ENCODE measurements at regions not wholly inside any gene's neighbourhood (a gene's known extent, or its start where the extent isn't known, plus 50 kb on each side); places are given as distances from the start of the nearest gene placed in this dataset.
A peak's percentile ranks its signal among the peaks of the same experiment; 100 is the strongest.

DNA sequence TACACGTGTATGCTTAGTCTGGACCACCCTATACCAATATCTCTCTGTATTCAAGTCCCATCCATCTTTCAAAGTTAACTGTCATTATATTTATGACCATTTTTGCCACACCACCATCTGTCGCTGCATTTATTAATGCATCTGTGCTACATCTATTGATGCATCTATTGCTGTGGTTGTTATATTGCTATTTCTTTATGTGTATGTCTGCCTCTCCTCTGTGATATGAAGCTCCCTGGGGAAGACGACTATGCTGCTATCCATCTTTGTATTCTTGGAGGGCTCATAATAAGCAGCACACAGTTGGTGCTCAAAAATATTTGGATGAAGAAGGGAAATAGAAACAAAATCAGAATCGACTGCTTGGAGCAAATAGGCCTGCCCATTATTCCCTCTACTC lies 357.6 kb downstream of the RPS29 start:
- DNase-seq (ENCODE audit: low spot score), result no peak

DNA sequence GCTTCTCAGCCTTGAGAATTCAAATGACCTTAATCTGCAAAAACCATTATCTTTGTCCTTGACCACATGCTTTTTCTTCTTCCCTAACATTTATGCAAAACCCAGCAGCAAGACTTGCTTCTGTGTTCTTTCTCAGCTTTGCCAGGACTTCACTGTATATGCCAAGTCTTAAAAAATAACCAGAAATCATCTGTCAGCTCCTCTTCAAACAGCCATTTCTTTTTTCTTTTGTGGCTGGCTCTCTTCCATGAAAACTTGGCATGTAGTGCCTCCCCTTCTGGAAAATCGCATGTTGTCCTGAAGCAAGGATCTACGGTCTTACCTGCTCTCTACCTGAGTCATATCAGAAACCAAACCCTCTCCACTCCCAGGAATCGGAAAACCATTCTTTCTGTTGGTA lies 364.9 kb downstream of the RPS29 start:
- DNase-seq (ENCODE audit: low spot score), result no peak

DNA sequence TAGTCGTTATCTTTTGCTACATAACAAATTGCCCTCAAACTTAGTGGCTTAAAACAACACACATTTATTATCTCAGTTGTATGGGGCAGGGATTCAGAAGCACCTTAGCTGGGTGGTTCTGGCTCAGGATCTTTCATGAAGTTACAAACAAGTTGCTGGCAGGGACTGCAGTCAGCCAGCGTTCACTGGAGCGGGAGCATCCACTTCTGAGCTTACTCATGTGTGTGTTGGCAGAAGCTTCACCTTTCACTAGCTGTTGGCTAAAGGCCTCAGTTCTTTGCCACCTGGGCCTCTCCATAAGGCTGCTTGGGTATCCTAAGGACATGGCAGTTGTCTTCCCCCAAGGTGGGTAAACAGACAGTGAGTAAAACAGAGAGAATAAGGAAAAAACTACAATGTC lies 365.7 kb downstream of the RPS29 start:
- DNase-seq (ENCODE audit: low spot score), result no peak

DNA sequence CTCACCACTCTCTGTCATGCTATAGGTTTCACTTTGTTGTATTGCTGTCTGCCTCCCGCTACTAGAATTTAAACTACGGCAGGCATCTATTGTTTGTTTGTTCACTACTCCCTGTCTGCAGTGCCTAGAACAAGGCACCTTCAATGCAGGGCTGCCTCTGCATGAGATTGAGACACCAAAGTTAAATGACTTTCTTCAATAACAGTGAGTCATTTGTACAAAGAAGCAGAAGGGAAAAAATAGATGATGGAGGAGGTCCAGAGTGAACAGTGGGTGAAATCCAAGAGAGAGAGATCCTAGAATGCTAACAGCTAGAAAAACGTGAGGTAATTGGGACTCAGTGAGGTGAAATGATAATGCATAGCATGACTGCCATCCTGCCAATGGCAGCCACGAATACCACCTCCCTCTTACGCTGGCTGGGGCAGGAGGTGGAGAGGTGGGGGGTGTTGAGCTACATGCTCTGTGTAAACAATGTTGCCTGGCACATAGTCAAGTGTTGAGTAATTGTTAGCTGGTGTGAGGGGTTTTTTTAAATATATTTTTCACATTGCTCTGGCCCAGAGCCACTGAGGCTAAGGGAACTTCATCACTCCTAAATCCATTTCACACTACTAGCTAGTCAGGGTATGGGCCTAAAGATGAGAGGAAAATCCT lies 367.6 kb downstream of the RPS29 start:
- no peak for DNase-seq (ENCODE audit: low spot score)

DNA sequence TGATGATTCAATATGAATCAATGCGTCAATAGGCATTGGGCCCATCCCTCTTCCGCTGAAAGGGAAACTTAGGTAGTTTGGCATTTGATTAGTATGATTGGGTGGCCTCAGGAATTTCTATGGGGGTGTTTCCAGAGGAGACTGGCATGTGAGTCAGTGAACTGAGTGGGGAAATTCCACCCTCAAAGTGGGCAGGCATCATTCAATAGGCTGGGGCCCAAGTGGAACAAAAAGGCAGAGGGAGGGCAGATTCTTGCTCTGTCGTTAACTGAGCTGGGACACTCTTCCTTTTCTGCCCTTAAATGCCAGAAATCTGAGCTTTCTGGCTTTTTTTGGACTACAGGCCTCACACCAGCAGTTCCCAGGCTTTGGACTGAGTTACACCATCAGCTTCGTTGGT lies 373.5 kb downstream of the RPS29 start:
- DNase-seq (ENCODE audit: low spot score), result no peak

DNA sequence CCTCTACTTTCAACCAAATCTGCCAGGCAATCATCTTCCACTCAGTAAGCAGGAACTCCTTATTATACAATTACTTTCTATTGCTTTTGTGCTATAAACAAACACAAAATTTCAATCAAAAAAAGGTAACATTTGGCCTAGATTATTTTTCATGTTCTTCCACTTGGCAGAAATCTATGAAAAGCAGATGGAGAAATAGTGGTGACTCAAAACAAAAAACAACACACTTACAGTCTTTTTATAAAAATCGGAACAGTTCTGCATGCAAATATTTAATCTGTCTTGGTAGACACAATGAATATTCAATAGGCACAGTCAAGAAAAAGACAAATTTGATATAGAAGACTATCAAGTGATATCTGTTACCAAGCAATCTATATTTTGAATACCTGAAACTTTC lies 376.8 kb downstream of the RPS29 start:
- DNase-seq (ENCODE audit: low spot score), result no peak

DNA sequence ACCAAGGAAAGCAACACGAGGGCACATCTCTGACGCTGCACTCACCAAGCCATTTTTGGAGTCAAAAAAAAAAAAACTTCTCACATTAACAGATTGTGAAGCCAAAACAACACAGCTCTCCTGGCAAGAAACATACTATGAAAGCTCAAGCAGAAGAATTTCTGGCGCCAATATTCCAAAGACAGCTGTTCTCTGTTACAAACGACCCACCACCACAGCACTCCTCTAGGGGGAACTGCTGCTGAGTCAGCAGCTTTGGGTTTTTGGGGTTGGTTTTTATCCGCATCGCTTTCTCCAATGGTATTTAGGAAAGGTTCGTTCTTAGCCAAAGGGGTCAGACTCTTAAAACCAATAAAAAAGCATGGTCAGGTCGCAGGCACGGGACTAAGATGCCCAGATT lies 379.4 kb downstream of the RPS29 start:
- no peak for DNase-seq (ENCODE audit: low spot score)

DNA sequence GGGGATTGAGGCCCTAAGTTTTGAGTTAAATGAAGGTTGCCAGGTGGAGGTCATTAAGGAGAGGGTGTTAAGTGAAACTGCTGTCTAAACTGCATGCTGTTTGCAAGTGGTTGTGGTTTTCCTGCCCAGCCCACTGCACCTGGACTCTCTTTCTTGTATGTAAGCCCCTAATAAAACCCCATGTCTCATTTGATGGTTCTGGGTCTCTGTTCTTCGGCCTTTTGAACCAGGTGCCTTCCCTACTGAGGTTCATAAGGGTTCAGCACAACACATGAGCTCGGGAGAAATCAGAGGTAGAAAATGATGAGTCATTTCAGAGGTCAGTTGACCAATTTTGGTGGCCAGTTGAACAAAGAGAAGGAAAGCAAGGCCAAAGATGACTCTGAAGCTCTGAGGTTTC lies 382.5 kb downstream of the RPS29 start:
- no peak for DNase-seq (ENCODE audit: low spot score)

DNA sequence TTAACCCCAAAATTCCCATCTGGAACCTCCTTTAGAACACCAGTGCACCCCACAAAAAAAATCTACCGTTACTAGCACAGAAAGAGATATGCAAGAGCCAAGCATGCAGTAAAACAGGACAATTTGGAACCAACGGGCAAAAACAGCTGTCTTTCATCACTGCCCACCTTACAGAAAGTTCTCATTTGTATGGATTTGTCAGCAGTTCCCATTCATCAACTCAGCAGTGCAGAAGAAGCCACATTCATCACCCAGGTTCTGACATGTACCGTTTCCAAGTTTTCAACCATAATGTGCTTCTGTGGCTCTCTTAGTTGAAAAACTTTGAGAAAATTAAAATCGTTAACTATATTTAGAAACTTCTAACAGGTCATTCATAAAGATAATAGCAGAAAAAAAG lies 387.0 kb downstream of the RPS29 start:
- no peak for DNase-seq (ENCODE audit: low spot score)

DNA sequence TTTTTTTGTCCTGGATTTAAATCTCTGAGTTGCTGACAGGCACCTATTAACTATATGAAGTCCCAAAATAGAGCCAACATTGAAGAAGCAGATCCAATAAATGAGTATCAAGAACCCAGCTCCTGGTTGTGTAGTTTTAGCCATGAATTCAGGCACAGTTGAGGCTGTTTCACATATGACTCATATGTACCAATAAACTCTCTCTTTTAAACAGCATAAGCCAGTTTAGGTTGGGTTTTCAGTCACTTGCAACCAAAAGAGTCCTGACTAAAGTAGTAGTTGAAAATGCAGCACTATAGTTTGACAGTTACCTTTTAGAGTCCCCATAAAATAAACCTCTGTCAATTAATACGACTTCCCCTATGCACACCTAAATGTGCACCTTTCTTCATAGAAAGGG lies 389.9 kb downstream of the RPS29 start:
- no peak for DNase-seq (ENCODE audit: low spot score)

DNA sequence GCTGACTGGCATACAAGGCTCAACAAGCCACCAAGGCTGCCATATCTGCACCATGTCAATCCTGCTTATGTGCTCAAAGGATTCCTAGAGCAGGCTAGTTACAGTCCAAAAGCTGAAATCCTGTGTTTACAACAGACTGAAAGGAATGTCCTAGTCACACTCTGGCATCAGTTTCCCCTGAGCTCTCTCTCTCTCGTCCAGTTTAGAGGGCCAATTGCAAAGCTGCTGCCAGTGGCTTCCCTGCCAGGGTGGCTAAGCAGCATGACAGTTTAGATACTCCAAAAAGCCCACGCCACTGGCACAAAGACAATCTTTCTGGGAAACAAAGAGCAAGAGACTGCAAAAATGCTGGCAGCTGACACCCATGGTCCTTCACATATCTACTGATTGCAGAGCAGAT lies 392.1 kb downstream of the RPS29 start:
- DNase-seq (ENCODE audit: low spot score), result no peak

DNA sequence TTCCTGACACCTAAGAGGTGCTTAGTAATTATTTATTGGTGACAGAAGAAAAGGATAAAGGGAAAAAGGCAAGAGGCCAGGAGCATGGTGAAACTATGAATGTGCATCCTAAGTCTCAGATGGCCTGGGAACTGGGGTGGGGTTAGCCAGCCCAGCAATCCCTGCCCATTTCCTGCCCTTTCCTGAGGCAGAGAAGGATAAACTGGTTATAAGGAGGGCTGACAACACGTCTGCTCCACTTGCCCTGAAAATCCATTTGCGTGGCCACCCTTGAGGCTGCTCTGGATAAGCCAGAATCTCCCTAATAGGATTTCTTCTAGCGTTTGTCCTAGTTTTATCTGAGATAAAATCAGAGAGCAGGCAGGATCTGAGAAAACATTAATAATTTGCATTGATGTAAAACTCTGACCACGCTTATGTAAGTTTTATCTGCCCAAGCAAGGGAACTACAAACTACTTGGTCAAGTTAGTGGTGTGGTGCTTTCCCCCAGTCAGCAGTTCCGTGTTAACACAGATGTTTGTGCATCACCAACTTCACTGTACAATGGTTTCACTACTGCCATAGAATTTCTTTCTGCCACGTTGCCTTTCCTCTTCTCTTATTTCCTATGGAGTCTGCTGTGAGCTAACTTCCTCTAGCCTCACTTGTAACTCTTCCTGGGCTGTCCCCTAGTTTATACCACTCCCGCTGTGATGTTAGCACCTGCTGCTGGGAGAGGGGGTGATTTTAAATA lies 392.7 kb downstream of the RPS29 start:
- DNase-seq (ENCODE audit: low spot score), result no peak

DNA sequence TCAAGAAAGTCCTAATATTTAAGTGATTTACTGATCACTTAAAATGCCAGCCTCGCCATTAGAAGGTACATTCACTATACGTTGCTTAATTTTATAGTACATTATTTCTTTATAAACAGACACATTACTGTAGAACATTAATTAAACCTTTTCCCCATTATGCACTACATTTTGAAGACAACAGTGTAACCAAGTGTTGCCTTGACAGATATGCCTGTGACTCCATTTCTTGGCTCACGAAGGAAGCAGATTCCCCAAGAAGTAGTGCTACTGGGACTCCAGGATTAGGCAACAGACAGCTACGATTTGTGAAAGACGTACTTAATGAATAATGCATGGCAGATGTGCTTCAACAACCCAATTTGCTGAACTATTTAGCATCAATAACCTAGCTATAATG lies 394.8 kb downstream of the RPS29 start:
- DNase-seq (ENCODE audit: low spot score), result no peak

DNA sequence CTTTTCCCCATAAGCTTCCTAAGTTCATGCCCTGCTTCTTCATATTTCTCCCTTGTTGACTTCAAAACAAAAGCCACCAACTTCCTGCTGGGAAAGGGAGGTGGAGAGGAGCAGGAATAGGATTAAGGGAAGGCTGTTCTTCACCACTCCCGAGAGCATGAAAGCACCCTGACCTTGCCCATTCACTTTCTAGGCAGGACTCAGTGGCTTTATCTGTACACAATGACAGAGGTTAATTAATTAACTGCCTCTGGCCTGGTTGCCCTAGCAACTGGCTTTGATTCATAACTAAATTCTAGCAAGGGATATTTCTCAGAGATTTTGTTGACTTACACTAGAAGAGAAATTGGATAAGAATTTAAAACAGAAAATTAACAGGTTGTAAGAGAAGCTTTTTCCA lies 396.8 kb downstream of the RPS29 start:
- no peak for DNase-seq (ENCODE audit: low spot score)

DNA sequence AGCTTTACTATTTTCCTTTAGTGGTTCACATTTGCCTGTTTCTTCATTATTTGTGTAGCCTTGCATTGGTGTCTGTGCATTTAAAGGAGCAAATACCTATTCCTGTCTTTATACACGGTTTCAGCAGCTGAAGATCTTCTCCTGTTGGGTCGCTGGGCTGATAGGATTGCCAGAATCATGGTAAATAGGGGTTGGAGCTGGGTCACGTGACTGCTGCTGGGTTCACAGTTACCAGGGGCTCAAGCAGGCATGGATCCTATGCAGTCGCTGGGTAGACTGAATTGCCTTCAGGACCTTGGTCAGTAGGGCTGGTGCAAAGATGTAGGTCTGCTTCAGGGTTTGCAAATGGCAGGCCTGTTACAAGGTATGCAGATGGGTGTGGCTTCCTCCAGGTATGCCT lies 398.4 kb downstream of the RPS29 start:
- no peak for DNase-seq (ENCODE audit: low spot score)

DNA sequence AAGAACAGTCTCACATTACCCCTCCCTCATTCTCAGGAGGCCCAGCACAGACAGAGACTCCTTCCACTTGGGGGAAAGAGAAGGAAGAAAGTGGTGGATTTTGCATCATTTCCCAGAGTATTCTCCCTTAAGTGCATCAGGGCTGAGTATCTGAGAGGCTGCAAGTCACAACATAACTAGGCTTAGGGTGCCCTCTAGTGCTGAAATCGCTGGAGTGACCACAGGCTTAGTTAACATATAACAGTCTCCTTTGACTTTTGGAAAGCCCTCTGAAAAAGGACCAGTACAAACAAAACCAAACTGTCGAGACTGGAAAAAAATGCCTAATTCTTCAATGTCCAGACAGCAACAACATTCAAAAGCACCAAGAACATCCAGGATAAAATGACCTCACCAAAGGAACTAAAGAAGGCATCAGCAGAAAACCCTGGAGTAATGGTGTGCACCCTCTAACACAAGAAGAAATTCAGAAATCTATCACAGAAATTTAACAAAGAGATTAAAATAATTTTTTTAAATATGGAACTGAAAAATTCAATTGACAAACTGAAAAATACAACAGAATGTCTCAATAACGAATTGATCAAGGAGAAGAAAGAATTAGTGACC lies 412.3 kb downstream of the RPS29 start:
- peak; percentile 72 for DNase-seq (ENCODE audit: low spot score)

DNA sequence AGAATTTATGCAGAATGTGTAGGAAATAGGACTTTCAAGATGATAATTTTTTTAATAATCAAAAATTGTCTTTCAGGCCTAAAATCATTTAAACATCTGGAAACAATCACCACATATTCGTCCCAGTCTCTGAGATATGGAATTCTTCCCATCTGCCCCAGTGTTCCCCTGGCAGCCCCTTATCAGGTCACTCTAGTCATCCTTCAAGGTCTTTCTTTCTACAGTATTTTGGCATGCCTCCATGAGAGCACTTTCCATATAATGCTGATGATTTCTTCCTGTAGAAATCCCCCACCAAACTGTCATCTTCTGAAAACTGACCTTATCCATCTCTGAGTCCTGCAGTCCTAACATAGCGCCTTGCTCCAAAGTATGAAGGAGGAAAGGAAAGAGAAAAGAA lies 422.1 kb downstream of the RPS29 start:
- DNase-seq (ENCODE audit: low spot score), result no peak

DNA sequence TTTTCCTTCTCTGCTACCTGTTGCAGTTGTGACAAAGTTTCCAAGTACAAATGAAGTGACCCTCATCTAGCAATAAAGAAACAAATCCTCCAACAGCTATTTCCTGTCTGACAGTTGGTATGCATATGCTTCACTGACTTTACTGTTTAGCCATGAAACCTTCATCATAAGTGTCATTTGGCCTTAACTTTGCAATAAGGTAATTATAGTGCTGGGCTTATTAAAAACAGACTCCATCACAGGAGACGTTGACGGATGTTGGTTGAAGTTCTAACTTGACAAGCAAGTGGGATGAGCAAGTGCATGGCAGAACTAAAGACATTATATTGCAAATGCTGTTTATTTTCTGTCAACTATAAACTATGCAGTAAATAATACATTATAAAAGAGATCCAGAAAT lies 425.2 kb downstream of the RPS29 start:
- no peak for DNase-seq (ENCODE audit: low spot score)

DNA sequence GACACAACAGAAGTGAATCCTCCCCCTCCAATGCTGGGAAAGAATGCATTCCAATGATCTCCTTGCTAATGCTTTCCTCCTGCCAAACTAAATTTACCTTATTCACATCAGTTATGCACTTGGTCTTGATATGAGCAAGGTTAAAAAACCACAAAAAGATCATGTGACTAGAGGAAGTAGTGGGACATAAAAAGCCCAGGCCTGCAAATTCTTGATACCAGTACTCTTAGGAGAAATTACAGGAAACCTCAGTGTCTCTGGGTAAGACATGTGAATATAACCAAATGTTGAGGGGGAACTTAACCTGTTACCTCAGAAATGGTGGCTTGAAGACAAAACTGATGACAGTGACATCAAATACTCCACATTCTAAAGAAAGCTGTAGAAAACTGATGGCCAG lies 427.1 kb downstream of the RPS29 start:
- DNase-seq (ENCODE audit: low spot score), result no peak

DNA sequence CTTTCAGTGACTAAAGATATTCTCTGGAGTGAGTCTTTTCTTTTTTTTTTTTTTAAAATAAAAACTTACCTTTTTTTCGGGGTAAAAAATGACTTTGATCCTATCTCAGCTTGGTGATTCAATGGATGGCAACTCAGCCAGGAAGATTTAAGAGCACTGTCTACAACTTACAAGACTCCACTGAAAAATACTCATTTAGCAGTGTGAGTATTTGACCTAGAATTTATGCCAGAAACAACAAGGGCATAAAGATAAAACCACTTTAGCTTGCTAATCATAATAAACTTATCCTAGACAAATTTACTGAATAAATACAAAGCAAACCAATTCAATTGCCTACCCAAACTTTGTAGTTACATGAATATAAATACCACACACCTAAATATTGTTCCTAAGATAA lies 446.6 kb downstream of the RPS29 start:
- no peak for DNase-seq (ENCODE audit: low spot score)

DNA sequence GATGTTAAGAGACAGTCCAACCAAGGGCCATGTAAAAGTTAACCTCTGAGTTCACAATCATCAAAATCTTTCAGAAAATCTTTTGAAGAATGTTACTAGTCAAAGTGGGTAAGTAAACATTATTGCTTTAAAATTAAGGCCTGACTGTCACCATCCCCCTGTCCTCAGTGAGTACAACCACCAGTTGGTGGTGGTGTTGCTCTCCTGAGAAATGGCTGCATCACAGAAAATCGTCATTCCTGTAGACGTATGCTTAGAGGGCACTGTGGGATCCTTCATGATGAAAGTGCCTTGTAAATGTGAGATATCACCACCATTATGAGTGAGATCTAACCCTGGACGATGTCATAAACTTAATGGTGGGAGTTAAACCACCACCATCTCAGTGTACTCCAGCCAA lies 451.2 kb downstream of the RPS29 start:
- peak; percentile 47 for DNase-seq (ENCODE audit: low spot score)

DNA sequence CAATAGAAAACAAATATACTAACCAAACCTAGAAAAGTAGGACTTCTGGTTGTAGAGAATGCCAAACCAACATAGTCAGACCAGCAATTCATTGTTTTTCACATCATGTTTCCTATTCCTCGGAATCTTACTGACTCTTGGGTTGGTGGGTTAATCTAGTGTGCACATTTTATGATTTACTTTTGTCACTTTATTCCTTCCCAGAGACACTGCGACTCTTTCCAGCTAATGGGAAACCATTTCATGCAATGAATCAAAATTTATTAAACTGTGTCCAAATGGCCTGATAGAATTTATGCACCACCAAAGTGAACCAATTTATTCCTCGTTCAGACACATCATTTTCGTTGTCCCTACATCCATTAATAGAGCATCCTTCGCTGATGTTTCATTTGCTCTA lies 464.9 kb downstream of the RPS29 start:
- no peak for DNase-seq (ENCODE audit: low spot score)

DNA sequence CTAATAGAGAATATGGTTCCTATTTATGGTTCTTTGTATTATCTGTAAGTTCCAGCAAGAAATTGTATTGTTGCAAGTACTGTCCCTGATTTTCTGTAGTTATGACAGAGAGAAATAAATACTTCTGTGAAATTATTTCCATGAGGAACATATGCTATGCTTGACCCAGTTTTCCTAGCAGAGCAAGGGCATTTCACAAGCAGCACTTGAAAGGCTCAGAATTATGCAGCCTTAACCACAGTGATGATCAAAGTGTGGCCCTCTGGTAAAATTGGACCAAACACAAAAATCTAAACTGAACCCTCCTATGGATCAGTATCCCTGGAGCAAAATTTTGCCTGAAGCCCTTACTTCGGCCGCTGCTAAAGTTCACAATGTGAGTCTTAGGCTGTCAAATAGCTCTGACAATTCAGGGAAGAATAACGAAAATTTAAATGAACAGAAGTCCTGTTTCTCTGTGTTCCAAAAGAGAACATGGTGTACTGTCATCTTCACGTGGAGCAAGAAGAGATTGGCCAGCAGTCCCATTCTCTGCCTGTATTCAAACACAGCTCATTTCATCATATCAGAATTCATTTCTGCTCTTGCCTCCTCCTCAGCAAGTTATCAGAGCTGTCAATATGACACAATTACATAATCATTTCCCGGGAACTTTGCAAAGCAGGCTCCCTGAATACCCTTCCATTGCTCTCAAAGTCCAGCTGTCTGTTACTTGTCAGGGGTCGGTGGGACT lies 471.9 kb downstream of the RPS29 start:
- DNase-seq (ENCODE audit: low spot score), result no peak
